Esophagus squamous epithelium (tissue), 5 donors: ENCODE measurements at regions not wholly inside any gene's neighbourhood (a gene's known extent, or its start where the extent isn't known, plus 50 kb on each side); places are given as distances from the start of the nearest gene placed in this dataset.

ENCODE experiments used
- DNase-seq: peaks from one replicate; lab custom pipeline; 2025; lab: John Stamatoyannopoulos, UW
- H3K27ac ChIP-seq, 4 donors: fragments of 200-600 bp; sonication (generic); one replicate each; pipeline ENCODE4 v1.5.1; 2016 to 2019; ENCODE audit warnings: mild to moderate bottlenecking in 1 of 4
- H3K27me3 ChIP-seq, 4 donors: fragments of 200-600 bp; sonication (generic); 1 replicate in 3 of 4; 2 replicates in 1 of 4; pipeline versions ENCODE4 v1.5.1 to v1.6.0; 2017 to 2021; ENCODE audit warnings: antibody characterized with exemption in 1 of 4
- H3K36me3 ChIP-seq, 3 donors: fragments of 200-600 bp; sonication (generic); one replicate each; pipeline ENCODE4 v1.5.1; 2016 to 2019
- H3K4me1 ChIP-seq, 3 donors: fragments of 200-600 bp; sonication (generic); one replicate each; pipeline ENCODE4 v1.5.1; 2017 to 2019
- H3K4me3 ChIP-seq, 4 donors: fragments of 200-600 bp; sonication (generic); 1 replicate in 3 of 4; 2 replicates in 1 of 4; pipeline ENCODE4 v1.5.1; 2016 to 2019; ENCODE audit warnings: mild to moderate bottlenecking in 2 of 4, moderate library complexity in 1 of 4
- H3K9me3 ChIP-seq, 3 donors: fragments of 200-600 bp; sonication (generic); one replicate each; pipeline ENCODE4 v1.5.1; 2016 to 2019
- POLR2A ChIP-seq, 4 donors: fragments of 450-650 bp; IDR thresholded peaks; one replicate each; pipeline ENCODE4 v1.6.1; 2017; ENCODE audit warnings: antibody characterized with exemption in 4 of 4, mild to moderate bottlenecking in 4 of 4, moderate library complexity in 3 of 4
- WGBS, 2 donors: methylation state at CpG; one replicate each; pipeline ENCODE4 v1.1.5; 2018; 5-methylcytosine and 5-hydroxymethylcytosine counted together
- intact Hi-C: fragments of 100-400 bp; cut with DNase I; formaldehyde crosslinking; loops from one replicate; pipeline ENCODE4 v1.15.0; 2022
- TF ChIP-seq, protein P1 (sequence below), 6 experiments: fragments of 450-650 bp in 4 of 6; fragments of 200-600 bp in 2 of 6; sonication (generic) in 2 of 6; IDR thresholded peaks; one replicate each; pipeline ENCODE4 v1.5.1; 2016 to 2019; ENCODE audit warnings: antibody characterized with exemption in 6 of 6, mild to moderate bottlenecking in 4 of 6, moderate library complexity in 4 of 6
- donor health status: DM: yes; HTN: yes; CAD: no.

- no peak for DNase-seq
- H3K27ac ChIP-seq: no peak overlapping the region
- H3K4me1 ChIP-seq: no peaks in the 10 kb centered on the region
- TF ChIP-seq, protein P1, sequence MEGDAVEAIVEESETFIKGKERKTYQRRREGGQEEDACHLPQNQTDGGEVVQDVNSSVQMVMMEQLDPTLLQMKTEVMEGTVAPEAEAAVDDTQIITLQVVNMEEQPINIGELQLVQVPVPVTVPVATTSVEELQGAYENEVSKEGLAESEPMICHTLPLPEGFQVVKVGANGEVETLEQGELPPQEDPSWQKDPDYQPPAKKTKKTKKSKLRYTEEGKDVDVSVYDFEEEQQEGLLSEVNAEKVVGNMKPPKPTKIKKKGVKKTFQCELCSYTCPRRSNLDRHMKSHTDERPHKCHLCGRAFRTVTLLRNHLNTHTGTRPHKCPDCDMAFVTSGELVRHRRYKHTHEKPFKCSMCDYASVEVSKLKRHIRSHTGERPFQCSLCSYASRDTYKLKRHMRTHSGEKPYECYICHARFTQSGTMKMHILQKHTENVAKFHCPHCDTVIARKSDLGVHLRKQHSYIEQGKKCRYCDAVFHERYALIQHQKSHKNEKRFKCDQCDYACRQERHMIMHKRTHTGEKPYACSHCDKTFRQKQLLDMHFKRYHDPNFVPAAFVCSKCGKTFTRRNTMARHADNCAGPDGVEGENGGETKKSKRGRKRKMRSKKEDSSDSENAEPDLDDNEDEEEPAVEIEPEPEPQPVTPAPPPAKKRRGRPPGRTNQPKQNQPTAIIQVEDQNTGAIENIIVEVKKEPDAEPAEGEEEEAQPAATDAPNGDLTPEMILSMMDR (IDR thresholded peaks at IDR 0.05): no peak
- no peak for TF ChIP-seq POLR2A (IDR thresholded peaks at IDR 0.05)
- H3K4me3 ChIP-seq: no peak overlapping the region
- peaks cover 0 to 28% (median 0%) of the 10 kb centered on the region in 4 donors for H3K27me3 ChIP-seq
- no peaks in the 10 kb centered on the region for H3K36me3 ChIP-seq
- no peaks in the 10 kb centered on the region for H3K9me3 ChIP-seq
- WGBS, 2 donors: 87 to 89% methylated on average over 8 of the region's 8 CpGs
- intact Hi-C loops: no loop called here
These were observed 123.8 kb downstream of the HRH4 start for GRCh38 chr18:24584205-24584604.

DNA sequence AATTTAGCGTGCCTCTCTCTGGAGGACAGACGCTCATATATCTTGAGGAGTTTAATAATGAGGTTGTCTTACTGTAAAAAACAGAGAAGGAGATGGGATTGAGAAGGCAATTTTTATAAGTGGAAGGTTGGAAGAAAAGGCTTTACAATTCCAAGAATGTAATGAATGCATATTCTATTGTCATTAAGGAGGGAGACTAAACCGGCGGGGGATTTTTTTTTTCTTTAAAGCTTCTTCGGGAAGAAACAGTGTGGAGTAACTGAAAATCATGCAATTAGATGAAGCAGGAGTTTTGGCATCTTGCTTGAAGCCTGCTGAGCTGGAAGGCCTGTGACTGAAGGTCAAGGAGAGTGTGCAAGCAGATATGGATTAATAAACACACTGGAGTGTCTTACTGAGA is 124.4 kb downstream of the HRH4 start:
- H3K9me3 ChIP-seq: no peaks in the 10 kb centered on the region
- intact Hi-C loops: no loop called here
- no peak overlapping the region for H3K4me3 ChIP-seq
- no peak overlapping the region for H3K27ac ChIP-seq
- H3K36me3 ChIP-seq: no peaks in the 10 kb centered on the region
- H3K27me3 ChIP-seq: peaks cover 0 to 28% (median 0%) of the 10 kb centered on the region in 4 donors
- TF ChIP-seq, protein P1 (IDR thresholded peaks at IDR 0.05): no peak
- no peak for TF ChIP-seq POLR2A (IDR thresholded peaks at IDR 0.05)
- 60 to 62% methylated on average over 5 of the region's 5 CpGs for WGBS, 2 donors
- no peaks in the 10 kb centered on the region for H3K4me1 ChIP-seq
- DNase-seq: no peak

DNA sequence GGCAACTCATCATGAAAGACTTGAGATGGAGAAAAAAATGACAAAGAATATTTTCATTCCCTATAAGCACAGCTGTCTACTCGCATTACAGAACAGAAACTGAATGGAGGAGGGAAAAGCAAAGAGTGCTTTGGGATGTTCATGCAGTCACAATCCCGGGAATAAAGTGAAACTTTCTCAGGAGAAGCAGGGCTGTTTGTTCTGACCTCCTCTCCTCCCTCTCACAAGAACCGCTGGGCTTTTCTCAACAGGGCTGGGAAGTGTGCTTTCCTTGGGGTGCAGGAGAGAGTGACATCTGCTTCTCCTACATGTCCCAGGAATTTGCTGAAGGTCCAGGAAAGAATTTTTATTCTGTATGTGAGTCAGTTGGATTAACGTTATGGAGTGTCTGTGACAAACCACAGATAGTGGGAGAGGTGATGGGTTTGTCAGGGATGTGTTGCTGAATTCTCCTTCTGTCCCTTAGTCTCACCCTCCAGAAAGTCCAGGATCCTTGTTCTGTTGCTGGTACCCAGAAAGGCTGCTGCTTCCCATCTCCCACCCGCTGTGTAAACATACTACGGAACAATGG is 125.6 kb downstream of the HRH4 start:
- Histone ChIP-seq H3K9me3 (no peaks in the 10 kb centered on the region), H3K36me3 (no peaks in the 10 kb centered on the region), H3K27ac (no peak overlapping the region), H3K27me3 (peaks cover 0 to 28% (median 0%) of the 10 kb centered on the region in 4 donors), H3K4me3 (no peak overlapping the region), H3K4me1 (no peaks in the 10 kb centered on the region)
- WGBS, 2 donors: 42 to 46% methylated on average over 5 to 6 of the region's 6 CpGs
- DNase-seq: no peak
- TF ChIP-seq POLR2A (IDR thresholded peaks at IDR 0.05): no peak
- TF ChIP-seq, protein P1 (IDR thresholded peaks at IDR 0.05): no peak
- intact Hi-C loops: no loop called here

- Histone ChIP-seq H3K27ac (no peak overlapping the region), H3K9me3 (no peaks in the 10 kb centered on the region), H3K36me3 (no peaks in the 10 kb centered on the region), H3K27me3 (peaks cover 0 to 28% (median 0%) of the 10 kb centered on the region in 4 donors), H3K4me3 (no peak overlapping the region), H3K4me1 (no peaks in the 10 kb centered on the region)
- no peak for DNase-seq
- WGBS, 2 donors: 87 to 88% methylated on average over 4 to 5 of the region's 5 CpGs
- intact Hi-C loops: no loop called here
- no peak for TF ChIP-seq POLR2A (IDR thresholded peaks at IDR 0.05)
- TF ChIP-seq, protein P1 (IDR thresholded peaks at IDR 0.05): no peak
These were observed 126.4 kb downstream of the HRH4 start for GRCh38 chr18:24586662-24587360.

GRCh38 chr18:24588440-24588839 is 128.0 kb downstream of the HRH4 start:
- Histone ChIP-seq H3K36me3 (no peaks in the 10 kb centered on the region), H3K9me3 (no peaks in the 10 kb centered on the region), H3K4me3 (no peak overlapping the region), H3K27me3 (peaks cover 0 to 24% (median 0%) of the 10 kb centered on the region in 4 donors), H3K27ac (no peak overlapping the region), H3K4me1 (no peaks in the 10 kb centered on the region)
- intact Hi-C loops: no loop called here
- DNase-seq: no peak
- TF ChIP-seq POLR2A (IDR thresholded peaks at IDR 0.05): no peak
- TF ChIP-seq, protein P1 (IDR thresholded peaks at IDR 0.05): no peak
- WGBS, 2 donors: 66 to 75% methylated on average over 5 of the region's 5 CpGs
